Uterus (tissue), 3 donors: ENCODE measurements at regions not wholly inside any gene's neighbourhood (a gene's known extent, or its start where the extent isn't known, plus 50 kb on each side); places are given as distances from the start of the nearest gene placed in this dataset.

ENCODE experiments used
- DNase-seq, 2 donors: peaks; one replicate each; pipeline ENCODE4 v3.0.0-alpha.2; 2019 to 2020
- H3K27ac ChIP-seq, 2 donors: fragments of 200-600 bp; sonication (generic); 1 replicate in 1 of 2; 2 replicates in 1 of 2; pipeline ENCODE4 v1.5.1; 2016 to 2018
- H3K27me3 ChIP-seq, 2 donors: fragments of 200-600 bp; sonication (generic); one replicate each; pipeline ENCODE4 v1.5.1; 2018 to 2019; ENCODE audit warnings: control low read depth in 1 of 2
- H3K36me3 ChIP-seq, 2 donors: fragments of 200-600 bp; sonication (generic); one replicate each; pipeline ENCODE4 v1.5.1; 2019; ENCODE audit warnings: control low read depth in 1 of 2
- H3K4me1 ChIP-seq, 2 donors: fragments of 200-600 bp; sonication (generic); one replicate each; pipeline ENCODE4 v1.5.1; 2018 to 2019; ENCODE audit warnings: control low read depth in 1 of 2
- H3K4me3 ChIP-seq, 2 donors: fragments of 200-600 bp; sonication (generic); 1 replicate in 1 of 2; 2 replicates in 1 of 2; pipeline ENCODE4 v1.5.1; 2018 to 2019; ENCODE audit warnings: mild to moderate bottlenecking in 1 of 2
- H3K9me3 ChIP-seq, 2 donors: fragments of 200-600 bp; sonication (generic); one replicate each; pipeline ENCODE4 v1.5.1; 2019; ENCODE audit warnings: control low read depth in 1 of 2
- CTCF ChIP-seq, 4 experiments: fragments of 200-600 bp in 2 of 4; fragments of 450-650 bp in 2 of 4; sonication (generic) in 2 of 4; IDR thresholded peaks; one replicate each; pipeline ENCODE4 v1.5.1; 2016 to 2019; ENCODE audit warnings: antibody characterized with exemption in 4 of 4, mild to moderate bottlenecking in 2 of 4, moderate library complexity in 1 of 4
- POLR2A ChIP-seq, 2 donors: fragments of 450-650 bp; IDR thresholded peaks; one replicate each; pipeline ENCODE4 v1.6.1; 2016; ENCODE audit warnings: antibody characterized with exemption in 2 of 2, mild to moderate bottlenecking in 1 of 2, moderate library complexity in 1 of 2
- intact Hi-C: fragments of 100-400 bp; cut with DNase I; formaldehyde crosslinking; loops from one replicate; pipeline ENCODE4 v1.15.1; 2023; ENCODE audit warnings: low total_unique reads
- donor health status: DM: yes; HTN: yes; CAD: no.

- Histone ChIP-seq H3K9me3 (no peaks in the 10 kb centered on the region), H3K36me3 (no peaks in the 10 kb centered on the region), H3K27me3 (no peaks in the 10 kb centered on the region), H3K27ac (no peak overlapping the region), H3K4me3 (no peak overlapping the region), H3K4me1 (no peaks in the 10 kb centered on the region)
- intact Hi-C loops, result no loop called here
- TF ChIP-seq POLR2A (IDR thresholded peaks at IDR 0.05) (no peak), CTCF (IDR thresholded peaks at IDR 0.05) (no peak)
- no peak for DNase-seq
These were observed 117.2 kb upstream of the KCNJ15 start for GRCh38 chr21:38139380-38140168.

- no peaks in the 10 kb centered on the region for H3K36me3 ChIP-seq
These were observed 116.4 kb upstream of the KCNJ15 start for GRCh38 chr21:38140207-38140903.

DNA sequence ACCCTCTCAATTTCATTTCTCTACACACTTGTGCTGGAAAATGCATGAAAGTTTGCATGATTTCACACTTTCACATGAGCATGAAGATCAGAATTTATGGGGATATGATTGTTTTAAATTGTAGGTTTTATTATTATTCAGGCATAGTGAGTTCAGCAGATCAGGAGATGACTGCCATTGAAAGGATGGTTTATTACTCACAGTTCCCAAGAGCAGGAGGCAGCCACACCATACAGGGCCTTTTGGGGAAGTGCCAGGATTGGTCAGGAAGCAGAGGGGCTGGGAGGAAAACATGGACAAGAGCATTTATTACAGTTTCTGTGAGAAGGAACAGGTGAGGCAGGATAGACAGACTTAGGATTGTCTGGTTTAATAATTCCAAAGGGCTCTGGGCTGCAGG lies 114.6 kb upstream of the KCNJ15 start:
- Histone ChIP-seq H3K4me3 (no peak overlapping the region), H3K4me1 (no peaks in the 10 kb centered on the region), H3K27ac (no peak overlapping the region), H3K9me3 (no peaks in the 10 kb centered on the region), H3K36me3 (no peaks in the 10 kb centered on the region), H3K27me3 (no peaks in the 10 kb centered on the region)
- no peak for DNase-seq
- intact Hi-C loops, result no loop called here
- no peak for TF ChIP-seq CTCF (IDR thresholded peaks at IDR 0.05)
- no peak for TF ChIP-seq POLR2A (IDR thresholded peaks at IDR 0.05)

More at GRCh38 chr21:38140207-38140903, 116.4 kb upstream of the KCNJ15 start:
- H3K9me3 ChIP-seq, result no peaks in the 10 kb centered on the region
- no peak for TF ChIP-seq POLR2A (IDR thresholded peaks at IDR 0.05)
- no peak for TF ChIP-seq CTCF (IDR thresholded peaks at IDR 0.05)
- H3K27me3 ChIP-seq, result no peaks in the 10 kb centered on the region
- intact Hi-C loops, result no loop called here
- H3K4me3 ChIP-seq, result no peak overlapping the region
- DNase-seq, result no peak
- H3K4me1 ChIP-seq, result no peaks in the 10 kb centered on the region
- H3K27ac ChIP-seq, result no peak overlapping the region

DNA sequence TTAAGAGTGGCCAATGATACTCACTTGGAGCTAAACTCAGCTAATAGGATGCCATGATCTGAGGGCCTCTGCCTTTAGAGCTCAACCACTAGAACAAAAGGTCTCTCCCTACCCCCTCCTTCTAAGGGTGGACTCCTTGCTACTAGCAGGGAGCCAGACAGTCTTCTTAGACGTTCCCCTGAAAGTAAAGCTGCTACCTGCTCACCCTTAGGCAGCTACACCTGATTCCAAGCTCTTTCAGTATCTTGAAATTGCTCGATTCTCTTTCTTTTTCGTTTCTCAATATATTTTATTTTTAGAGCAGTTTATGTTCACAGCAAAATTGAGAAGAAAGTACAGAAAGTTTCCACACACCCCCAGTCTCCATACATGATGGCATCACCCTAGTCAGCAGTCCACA lies 112.6 kb upstream of the KCNJ15 start:
- no peaks in the 10 kb centered on the region for H3K27me3 ChIP-seq
- no peaks in the 10 kb centered on the region for H3K9me3 ChIP-seq
- no peak for DNase-seq
- no peaks in the 10 kb centered on the region for H3K36me3 ChIP-seq
- H3K4me1 ChIP-seq, result no peaks in the 10 kb centered on the region
- no peak overlapping the region for H3K27ac ChIP-seq
- TF ChIP-seq CTCF (IDR thresholded peaks at IDR 0.05) (no peak), POLR2A (IDR thresholded peaks at IDR 0.05) (no peak)
- intact Hi-C loops, result no loop called here
- no peak overlapping the region for H3K4me3 ChIP-seq

DNA sequence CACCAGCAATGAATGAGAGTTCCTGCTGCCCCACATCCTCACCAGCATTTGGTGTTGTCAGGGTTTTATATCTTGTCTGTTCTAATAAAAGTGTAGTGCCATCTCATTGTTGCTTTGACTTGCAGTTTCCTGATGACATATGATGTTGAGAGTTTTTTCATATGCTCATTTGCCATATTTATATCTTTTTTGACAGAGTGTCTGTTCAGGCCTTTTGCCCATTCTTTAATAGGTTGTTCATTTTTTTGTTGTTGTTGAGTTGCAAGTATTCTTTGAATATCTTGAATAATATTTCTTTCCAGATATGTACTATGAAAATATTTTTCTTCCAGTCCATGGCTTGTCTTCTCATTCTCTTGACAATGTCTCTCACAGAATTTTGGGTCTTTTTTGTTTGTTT lies 111.7 kb upstream of the KCNJ15 start:
- Histone ChIP-seq H3K27ac (no peak overlapping the region), H3K4me1 (no peaks in the 10 kb centered on the region), H3K36me3 (no peaks in the 10 kb centered on the region), H3K9me3 (no peaks in the 10 kb centered on the region), H3K27me3 (no peaks in the 10 kb centered on the region), H3K4me3 (no peak overlapping the region)
- intact Hi-C loops, result no loop called here
- no peak for DNase-seq
- TF ChIP-seq POLR2A (IDR thresholded peaks at IDR 0.05), result no peak
- TF ChIP-seq CTCF (IDR thresholded peaks at IDR 0.05), result no peak
